NCI-H2227 (cell line): ENCODE measurements at regions not wholly inside any gene's neighbourhood (a gene's known extent, or its start where the extent isn't known, plus 50 kb on each side); places are given as distances from the start of the nearest gene placed in this dataset.
"Not testable (repeated sequence)": the region's sequence is repeated elsewhere in the genome, so short reads cannot be mapped to it uniquely, and the experiment has no call there.

Experiments
- DNase-seq: peaks from one replicate; lab custom pipeline; 2025; ENCODE audit not compliant: unreplicated experiment; lab: John Stamatoyannopoulos, UW

DNA sequence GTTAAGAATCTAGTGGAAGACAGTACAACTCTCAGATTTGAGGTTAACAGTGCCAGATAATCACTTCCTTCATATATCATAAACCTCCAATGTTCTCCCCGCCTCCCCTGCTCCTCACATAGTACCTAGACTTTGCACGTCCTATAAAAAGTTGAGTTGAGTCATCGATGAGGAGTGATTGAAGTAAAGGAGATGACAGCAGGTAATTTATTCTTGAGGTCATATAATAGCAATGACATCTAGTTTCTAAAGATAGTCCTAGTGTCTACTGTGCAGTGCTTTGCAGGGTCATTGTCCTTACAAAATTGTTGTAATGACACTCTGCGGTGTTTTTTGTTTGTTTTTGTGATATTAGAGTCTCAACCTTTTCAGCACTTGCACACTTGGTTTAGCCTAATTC lies 510.5 kb upstream of the LRFN5 start:
- DNase-seq, result no peak

DNA sequence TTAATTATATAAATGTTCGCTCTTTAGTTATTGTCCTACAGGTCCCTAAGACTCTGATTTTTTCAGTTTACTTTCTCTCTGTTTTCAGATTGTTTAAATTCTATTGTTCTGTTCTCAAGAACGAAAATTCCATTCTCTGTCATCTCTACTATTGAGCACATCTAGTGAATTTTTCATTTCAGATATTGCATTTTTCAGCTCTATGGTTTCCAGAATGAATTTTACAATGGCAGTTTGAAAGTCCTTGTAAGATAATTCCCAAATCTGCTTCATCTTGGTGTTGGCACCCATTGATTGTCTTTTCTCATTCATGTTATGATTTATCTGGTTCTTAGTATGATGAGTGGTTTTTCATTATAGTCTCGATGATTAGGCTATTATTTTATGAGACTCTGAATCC lies 519.6 kb upstream of the LRFN5 start:
- DNase-seq, result no peak

DNA sequence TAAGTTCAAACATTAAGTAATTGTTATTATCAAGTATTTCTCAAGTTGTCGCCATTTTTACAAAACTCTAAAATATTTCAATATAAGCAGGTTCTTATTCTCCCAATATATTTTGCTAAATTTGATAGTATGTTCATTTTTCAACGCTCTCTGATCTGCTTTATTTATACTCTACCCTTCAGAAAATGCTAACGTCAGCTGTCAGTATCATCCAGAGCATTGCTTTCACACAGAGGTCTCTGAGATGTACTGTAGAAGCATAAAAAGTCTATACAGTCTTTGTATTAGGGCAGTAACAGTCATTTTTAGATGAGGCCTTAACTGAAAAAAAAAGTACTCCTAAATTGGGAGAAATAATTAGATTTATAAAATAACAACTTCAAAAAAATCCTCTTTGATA lies 533.1 kb upstream of the LRFN5 start:
- DNase-seq, result no peak

DNA sequence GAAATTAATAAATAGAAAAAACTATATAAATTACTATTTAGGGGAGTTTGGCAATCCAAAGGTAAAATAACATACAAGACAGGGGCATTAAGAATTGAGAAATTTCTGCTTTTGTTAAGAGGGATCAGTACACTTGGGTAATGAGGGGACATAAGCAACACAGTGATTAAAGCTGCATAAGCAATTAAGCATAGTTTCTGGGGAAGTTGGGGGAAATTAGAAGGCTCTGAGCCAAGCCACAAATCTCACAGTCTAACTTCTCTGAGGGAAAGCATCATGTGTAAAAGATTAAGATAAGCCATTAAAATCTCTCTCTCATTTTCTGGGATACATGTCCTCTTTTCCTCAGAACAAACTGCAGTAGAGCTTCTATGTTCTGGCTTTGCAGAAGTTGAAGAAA lies 533.9 kb upstream of the LRFN5 start:
- no peak for DNase-seq

DNA sequence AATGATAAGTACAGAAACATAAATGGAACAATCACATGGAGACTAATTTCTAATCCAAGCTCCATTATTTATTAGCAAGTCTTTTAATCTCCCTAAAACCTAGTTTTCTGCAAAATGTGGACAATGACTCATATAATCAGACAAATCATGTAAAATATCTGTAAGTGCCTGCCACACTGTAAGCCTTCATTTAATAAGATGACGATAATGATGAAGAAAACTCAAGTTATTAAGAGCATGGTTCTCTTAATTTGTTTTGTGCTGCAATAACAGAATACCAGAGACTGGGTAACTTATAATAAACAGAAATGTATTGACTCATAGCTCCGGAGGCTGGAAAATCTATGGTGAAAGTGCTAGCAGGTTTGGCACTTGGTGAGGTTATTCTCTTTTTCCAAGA lies 535.3 kb upstream of the LRFN5 start:
- no peak for DNase-seq

DNA sequence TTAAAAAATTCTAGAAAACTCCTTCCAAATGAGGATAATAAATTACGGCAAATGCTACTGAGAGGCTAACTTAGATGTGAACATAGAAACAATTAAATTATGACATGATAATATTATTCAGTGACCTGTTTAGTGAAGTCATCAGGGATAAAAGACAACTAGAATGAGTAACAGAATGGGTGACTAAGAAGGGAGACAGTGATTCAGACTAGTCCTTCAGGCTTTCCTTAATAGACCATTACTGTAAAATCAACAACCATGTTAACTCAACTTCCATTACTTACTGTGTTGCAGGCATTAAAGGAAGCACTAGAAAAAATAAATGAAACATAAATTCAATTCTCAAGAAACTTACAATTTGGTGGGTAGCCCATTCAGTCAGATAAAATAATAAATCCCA lies 543.9 kb upstream of the LRFN5 start:
- no peak for DNase-seq

DNA sequence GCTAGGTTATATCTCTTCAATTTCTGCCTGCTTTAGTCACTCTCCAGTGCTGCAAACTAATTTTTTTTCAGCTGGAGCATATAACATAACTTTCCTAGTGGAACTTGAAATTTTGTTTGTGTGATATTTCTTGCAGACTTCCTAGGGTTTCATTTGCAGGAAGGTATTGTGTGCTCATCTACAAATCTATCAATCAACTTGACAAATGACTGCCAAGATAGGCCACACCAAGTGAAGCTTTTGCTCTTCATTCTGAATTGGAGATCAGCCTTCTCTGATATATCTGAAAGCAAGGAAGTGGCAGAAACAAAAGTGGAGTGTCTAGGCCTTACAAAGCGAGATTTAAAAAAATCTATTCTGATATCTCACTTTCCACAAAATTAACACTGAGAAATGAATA lies 551.1 kb upstream of the LRFN5 start:
- DNase-seq, result no peak

DNA sequence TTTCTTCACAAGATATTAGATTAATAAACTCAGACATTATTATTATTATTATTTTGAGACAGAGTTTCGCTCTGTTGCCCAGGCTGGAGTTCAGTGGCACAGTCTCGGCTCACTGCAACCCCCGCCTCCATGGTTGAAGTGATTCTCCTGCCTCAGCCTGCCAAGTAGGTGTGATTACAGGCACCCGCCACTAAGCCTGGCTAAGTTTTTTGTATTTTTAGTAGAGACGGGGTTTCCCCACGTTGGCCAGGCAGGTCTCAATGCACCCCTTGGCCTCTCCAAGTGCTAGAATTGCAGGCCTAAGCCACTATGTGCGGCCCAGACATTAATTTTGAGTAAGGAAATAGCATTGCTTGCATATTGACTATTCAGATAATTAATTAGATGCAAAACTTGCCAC lies 554.9 kb upstream of the LRFN5 start:
- DNase-seq, result no peak

DNA sequence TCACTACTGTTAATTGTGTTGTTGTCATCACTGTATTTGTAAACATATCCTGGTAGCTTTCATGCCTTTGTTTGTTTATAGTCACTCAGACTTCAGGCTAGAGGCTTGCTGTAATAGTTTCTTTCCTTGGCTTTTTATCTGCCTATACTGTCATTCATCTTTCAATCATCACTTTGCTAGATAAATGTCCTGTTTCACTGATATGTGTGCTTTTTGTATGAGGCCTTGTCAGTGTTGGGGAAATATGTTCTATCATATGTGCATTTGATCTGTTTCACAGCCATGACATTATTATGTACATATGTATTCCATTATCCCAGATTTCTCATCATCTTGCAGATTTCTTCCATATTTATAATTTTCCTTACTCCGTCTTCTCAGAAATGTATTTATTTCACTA lies 558.9 kb upstream of the LRFN5 start:
- no peak for DNase-seq

DNA sequence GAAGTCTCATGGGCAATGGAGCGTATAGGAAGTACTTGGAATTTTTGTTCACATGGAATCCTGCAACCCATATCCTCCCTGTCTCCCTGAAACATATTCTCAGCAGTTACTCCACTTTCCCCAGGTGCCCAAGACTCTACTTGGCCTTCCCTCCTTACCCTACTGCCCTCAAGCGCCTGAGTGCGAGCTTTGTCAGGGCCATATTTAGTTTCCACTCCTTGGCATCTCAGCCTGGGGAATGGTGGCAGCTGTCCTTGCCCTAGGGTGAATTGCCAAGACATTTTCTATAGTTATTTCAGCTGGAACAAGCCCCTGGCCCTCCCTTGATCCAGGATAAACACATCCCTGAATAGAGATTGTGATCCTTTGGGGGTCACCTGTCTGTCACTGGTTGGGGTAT lies 569.3 kb upstream of the LRFN5 start:
- DNase-seq, result no peak

DNA sequence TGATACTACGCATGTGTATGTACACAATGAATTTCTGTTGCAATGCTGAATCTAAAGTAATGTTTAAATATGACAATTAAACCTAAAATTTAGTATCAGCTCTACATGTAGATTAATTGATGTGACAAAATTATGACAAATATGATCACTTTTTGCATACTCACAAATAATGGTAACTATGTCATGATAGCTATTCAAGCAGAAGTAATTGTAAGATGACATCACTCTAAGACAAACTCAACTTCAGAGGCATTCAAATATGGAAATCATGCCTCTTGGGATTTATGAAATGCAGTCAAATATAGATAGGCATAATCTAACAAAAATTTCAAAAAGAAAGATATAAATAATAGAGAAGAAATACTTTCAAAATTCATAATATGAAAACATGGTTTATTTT lies 571.7 kb upstream of the LRFN5 start:
- DNase-seq, result no peak

DNA sequence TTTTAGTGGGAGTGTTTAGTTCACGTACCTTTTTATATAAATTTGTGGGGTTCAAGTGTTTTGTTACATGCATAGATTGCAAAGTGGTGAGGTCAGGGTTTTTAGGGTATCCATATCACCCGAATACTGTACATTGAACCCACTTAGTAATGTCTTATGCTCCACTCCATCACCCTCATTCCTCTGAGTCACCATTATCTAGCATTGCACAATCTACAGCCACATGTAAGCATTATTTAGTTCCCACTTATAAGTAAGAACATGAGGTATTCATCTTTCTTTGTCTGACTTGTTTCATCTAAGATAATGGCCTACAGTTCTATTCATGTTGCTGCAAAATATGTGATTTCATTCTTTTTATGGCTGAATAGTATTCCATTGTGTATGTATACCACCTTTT lies 583.7 kb upstream of the LRFN5 start:
- no peak for DNase-seq

DNA sequence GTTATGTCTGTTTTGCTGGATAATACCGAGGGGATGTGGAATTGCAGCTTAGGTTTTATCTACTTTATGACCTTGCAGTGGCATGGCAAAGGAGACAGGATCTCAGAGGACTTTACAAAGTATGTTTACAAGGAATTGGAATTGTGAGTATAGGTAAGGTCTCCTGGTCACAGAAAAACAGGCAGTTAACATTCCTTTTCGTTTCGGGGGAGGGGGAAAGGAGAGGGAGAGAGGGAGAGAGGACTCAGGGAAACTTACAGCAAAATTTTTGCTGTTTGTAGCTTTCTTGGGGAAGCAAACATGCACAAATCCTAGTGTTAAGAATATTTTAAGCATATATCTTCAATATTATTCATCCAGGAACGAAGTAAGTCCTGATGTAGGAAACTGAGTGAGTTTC lies 590.5 kb upstream of the LRFN5 start:
- no peak for DNase-seq

DNA sequence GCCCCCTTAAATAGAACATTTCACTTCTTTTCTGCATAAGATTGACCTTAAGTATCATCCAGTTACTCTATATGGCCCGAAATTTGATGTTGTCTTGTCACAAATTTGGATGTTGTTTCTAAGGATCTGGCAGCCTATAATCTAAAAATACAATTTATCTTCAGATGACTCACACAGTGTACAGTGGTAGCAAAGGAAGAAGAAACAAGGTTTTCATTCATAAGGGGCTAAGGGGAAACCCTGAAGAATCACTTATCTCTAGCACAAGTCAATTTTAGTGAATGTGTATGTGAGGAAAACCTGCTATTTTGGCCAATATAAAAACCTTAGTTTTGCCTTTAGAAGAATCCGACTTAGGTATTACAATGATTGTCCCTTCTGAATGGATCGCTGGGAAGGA lies 606.3 kb upstream of the LRFN5 start:
- DNase-seq, result no peak

DNA sequence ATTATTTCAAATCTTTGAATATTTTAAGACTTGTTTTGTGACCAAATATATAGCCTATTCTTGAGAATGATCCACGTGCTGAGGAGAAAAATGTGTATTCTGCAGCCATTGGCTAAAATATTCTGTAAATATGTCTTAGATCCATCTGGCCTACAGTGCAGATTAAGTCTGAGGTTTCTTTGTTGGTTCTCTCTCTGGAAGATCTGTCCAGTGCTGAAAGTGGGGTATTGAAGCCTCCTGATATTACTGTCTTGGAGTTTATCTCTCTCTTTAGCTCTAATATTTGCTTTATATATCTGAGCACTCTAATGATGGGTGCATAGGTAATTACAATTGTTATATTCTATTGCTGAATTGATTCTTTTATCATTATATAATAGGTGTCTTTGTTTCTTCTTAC lies 617.4 kb upstream of the LRFN5 start:
- DNase-seq, result no peak

DNA sequence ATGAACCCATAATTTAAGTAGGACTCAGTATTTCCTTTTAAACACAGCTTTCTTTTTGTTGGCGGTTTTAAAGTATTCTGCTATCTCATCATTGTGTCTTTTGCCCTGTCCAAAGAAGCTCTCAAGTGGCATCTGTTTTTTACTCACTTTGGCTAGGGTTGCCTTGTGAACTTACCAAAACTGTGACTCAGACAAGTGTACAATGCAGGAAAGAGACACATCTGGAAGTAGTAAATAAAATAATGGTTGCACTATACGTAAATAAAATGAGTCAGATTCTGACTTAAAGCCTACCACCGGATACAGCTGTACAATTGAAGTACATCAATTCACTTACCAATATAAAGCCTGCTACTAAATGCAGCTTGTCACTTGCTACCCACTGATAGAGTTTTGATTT lies 619.2 kb upstream of the LRFN5 start:
- DNase-seq, result no peak

DNA sequence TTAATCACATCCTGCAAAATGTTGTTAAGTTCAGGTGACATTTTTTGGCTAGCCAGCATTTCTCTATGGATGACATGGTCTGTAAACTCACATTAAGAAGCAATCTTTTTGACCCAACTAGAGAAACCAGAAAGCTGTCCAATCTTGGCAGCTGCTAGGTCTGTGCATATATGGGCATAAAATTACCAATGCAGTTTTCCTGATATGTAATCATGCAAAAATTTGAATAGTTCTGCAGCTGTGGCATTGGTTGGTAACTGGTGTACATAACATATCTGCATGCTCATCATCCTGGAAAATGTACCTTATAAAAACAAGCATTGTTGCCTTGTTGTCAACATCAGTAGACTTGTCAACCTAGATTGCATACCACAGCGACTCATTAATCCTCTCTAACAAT lies 620.0 kb upstream of the LRFN5 start:
- DNase-seq, result no peak

DNA sequence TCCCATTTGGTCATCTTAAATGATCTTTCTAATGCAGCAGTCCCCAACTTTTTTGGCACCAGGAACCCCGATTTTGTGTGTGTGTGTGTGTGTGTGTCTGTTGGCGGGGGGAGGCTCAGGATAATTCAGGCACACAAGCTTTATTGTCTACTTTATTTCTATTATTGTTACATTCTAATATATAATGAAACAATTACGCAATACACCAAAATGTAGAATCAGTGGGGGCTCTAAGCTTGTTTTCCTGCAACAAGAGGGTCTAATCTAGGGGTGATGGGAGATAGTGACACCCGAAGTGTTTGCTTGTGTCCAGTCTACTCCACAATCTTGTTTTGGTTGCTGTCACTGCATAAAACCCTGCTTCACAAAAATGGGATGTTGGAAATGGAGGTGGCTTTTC lies 621.1 kb upstream of the LRFN5 start:
- no peak for DNase-seq

DNA sequence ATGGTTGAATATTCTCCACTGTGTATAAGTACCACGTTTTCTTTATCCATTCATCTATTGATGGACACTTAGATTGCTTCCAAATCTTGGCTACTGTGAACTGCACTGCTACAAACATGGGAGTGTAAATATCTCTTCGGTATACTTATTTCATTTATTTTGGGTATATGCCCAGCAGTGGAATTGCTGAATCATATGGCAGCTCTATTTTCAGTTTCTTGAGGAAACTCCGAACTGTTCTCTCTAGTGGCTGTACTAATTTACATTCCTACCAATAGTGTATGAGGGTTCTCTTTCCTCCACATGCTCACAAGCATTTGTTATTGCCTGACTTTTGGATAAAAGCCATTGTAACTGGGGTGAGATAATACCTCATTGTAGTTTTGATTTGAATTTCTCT lies 623.1 kb upstream of the LRFN5 start:
- DNase-seq, result no peak

DNA sequence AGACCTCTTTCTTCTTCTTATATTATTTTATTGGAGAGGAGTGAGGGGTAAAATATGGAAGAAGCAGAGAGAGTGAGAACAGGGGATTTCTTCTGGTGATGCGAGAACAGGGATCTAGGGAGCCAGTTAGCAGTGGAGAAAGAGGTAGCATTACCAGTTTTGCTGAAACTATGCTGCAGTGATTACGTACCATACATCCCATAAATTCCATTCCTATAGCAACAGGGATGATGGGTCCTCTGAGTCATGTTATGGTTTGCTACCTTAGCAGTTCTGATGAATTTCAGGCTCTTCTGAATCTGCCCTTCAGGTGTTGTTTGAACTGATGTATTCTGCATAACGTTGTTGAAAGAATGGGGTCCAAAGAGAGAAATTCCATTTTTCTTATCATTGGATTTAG lies 625.4 kb upstream of the LRFN5 start:
- no peak for DNase-seq

DNA sequence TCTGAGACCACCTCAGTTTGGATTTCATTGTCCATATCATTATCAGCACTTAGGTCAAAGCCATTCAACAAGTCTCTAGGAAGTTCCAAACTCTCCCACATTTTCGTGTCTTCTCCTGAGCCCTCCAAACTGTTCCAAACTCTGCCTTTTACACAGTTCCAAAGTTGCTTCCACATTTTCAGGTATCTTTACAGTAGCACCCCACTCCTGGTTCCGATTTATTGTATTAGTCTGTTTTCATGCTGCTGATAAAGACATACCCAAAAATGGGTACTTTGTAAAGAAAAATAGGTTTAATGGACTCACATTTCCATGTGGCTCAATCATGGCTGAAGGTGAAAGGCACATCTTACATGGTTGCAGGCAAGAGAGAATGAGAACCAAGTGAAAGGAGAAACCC lies 646.4 kb upstream of the LRFN5 start:
- not testable (repeated sequence) for DNase-seq

DNA sequence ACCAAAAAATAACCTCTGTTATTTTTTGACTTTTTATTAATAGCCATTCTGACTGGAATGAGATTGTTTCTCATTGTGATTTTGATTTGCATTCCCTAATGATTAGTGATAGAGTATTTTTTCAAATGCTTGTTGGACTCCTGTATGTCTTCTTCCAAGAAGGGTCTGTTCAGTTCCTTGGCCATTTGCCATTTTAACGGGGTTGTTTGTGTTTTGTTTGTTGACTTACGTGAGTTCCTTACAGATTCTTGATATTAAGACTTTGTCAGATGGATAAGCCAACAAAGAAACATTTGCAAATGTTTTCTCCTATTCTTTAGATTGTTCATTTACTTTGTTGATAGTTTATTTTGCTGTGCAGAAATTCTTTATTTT lies 651.6 kb upstream of the LRFN5 start:
- DNase-seq, result no peak

DNA sequence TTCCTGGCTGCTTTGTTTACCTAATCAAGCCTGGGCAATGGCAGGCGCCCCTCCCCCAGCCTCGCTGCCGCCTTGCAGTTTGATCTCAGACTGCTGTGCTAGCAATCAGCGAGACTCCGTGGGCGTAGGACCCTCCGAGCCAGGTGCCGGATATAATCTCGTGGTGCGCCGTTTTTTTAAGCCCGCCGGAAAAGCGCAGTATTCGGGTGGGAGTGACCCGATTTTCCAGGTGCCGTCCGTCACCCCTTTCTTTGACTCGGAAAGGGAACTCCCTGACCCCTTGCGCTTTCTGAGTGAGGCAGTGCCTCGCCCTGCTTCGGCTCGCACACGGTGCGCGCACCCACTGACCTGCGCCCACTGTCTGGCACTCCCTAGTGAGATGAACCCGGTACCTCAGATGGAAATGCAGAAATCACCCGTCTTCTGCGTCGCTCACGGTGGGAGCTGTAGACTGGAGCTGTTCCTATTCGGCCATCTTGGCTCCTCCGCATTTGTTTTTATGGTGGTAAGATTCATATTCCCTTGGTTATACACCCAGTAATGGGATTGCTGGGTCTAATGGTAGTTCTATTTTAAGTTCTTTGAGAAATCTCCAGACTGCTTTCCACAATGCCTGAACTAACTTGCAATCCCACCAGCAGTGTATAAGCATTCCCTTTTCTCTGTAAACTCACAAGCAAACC lies 652.1 kb upstream of the LRFN5 start:
- not testable (repeated sequence) for DNase-seq

DNA sequence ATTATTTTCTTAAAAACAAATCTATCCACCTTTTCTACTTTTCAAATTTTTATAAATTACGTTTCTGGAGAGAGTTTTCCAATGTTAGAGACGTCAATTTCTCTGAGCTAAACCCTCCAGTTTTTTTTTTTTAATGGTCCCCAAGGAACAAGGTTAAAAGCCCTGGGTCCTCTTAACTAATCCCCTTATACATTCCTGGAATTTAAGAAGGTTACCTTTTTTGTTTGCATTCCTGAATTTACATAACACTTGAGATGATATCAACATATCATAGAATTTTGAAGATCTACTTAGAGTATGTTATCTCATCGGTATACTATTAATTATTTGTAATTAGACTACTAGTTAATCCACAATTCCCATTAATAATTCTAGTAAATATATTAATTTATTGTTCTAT lies 662.2 kb upstream of the LRFN5 start:
- no peak for DNase-seq
